RKO (cell line): ENCODE measurements at regions not wholly inside any gene's neighbourhood (a gene's known extent, or its start where the extent isn't known, plus 50 kb on each side); places are given as distances from the start of the nearest gene placed in this dataset.

ENCODE experiments used
- DNase-seq: peaks from one replicate; pipeline ENCODE4 v3.0.0-alpha.2; 2016; ENCODE audit warnings: low spot score

- no peak for DNase-seq
These were observed 55.1 kb upstream of the LAMA2 start for GRCh38 chr6:128827675-128828464.

GRCh38 chr6:128826606-128827005 is 56.3 kb upstream of the LAMA2 start:
- no peak for DNase-seq

- DNase-seq: no peak
These were observed 60.7 kb upstream of the LAMA2 start for GRCh38 chr6:128822271-128822670.

- DNase-seq: no peak
These were observed 61.8 kb upstream of the LAMA2 start for GRCh38 chr6:128821116-128821515.

GRCh38 chr6:128808856-128809255 is 74.1 kb upstream of the LAMA2 start:
- DNase-seq: no peak

GRCh38 chr6:128807577-128807976 is 75.4 kb upstream of the LAMA2 start:
- peak; percentile 69 for DNase-seq

GRCh38 chr6:128806261-128806660 is 76.7 kb upstream of the LAMA2 start:
- DNase-seq: no peak

GRCh38 chr6:128803911-128804310 is 79.0 kb upstream of the LAMA2 start:
- DNase-seq: no peak

GRCh38 chr6:128801621-128802020 is 81.3 kb upstream of the LAMA2 start:
- DNase-seq: no peak

- no peak for DNase-seq
These were observed 98.7 kb upstream of the LAMA2 start for GRCh38 chr6:128784266-128784665.

- DNase-seq: no peak
These were observed 114.8 kb upstream of the LAMA2 start for GRCh38 chr6:128768187-128768586.

GRCh38 chr6:128767705-128768104 is 115.2 kb upstream of the LAMA2 start:
- DNase-seq: no peak

GRCh38 chr6:128767150-128767549 is 115.8 kb upstream of the LAMA2 start:
- no peak for DNase-seq

GRCh38 chr6:128763599-128764300 is 119.2 kb upstream of the LAMA2 start:
- DNase-seq: no peak

GRCh38 chr6:128759901-128760300 is 123.0 kb upstream of the LAMA2 start:
- no peak for DNase-seq

- no peak for DNase-seq
These were observed 123.5 kb upstream of the LAMA2 start for GRCh38 chr6:128759447-128759846.

GRCh38 chr6:128757961-128758360 is 125.0 kb upstream of the LAMA2 start:
- no peak for DNase-seq

GRCh38 chr6:128754658-128755256 is 128.2 kb upstream of the LAMA2 start:
- no peak for DNase-seq

GRCh38 chr6:128743974-128744765 is 138.8 kb upstream of the LAMA2 start:
- DNase-seq: no peak

- no peak for DNase-seq
These were observed 140.0 kb upstream of the LAMA2 start for GRCh38 chr6:128742900-128743299.

- DNase-seq: no peak
These were observed 142.0 kb upstream of the LAMA2 start for GRCh38 chr6:128740951-128741350.

- DNase-seq: no peak
These were observed 143.8 kb upstream of the LAMA2 start for GRCh38 chr6:128739112-128739511.
